H1 (cell line): ENCODE measurements at regions not wholly inside any gene's neighbourhood (a gene's known extent, or its start where the extent isn't known, plus 50 kb on each side); places are given as distances from the start of the nearest gene placed in this dataset.

ENCODE experiments used
- CBX8 ChIP-seq: fragments of 300-800, 300-1000 bp; sonication (generic); IDR thresholded peaks from 2 replicates; pipeline ENCODE4 v1.7.1; 2016; ENCODE audit warnings: low read depth, low read length, borderline replicate concordance
- CTBP2 ChIP-seq: IDR thresholded peaks from 2 replicates; pipeline ENCODE4 v1.7.0; 2011; ENCODE audit warnings: borderline replicate concordance, mild to moderate bottlenecking, moderate library complexity, mixed read lengths, low read length; ENCODE audit not compliant: insufficient read depth, insufficient read length
- CTCF ChIP-seq, 3 experiments: IDR thresholded peaks; 1 replicate in 2 of 3; 2 replicates in 1 of 3; pipeline versions ENCODE4 v1.5.1 to v1.6.1; 2011; ENCODE audit warnings: low read length in 3 of 3, mild to moderate bottlenecking in 3 of 3, inconsistent platforms in 2 of 3, low read depth in 1 of 3, moderate library complexity in 1 of 3; ENCODE audit not compliant: insufficient read depth in 1 of 3; ENCODE audit errors: control extremely low read depth in 1 of 3
- SP2 ChIP-seq: IDR thresholded peaks from 2 replicates; pipeline ENCODE4 v1.6.1; 2012; ENCODE audit warnings: mild to moderate bottlenecking, low read length, inconsistent platforms
- SP4 ChIP-seq: IDR thresholded peaks from 2 replicates; pipeline ENCODE4 v1.6.1; 2012; ENCODE audit warnings: low read length, inconsistent platforms
- TAF7 ChIP-seq: optimal IDR thresholded peaks from 2 replicates; pipeline ENCODE3; 2011; ENCODE audit warnings: low read depth, mild to moderate bottlenecking, inconsistent platforms, low read length, moderate library complexity, borderline replicate concordance
- TCF12 ChIP-seq: IDR thresholded peaks from 2 replicates; pipeline ENCODE4 v1.6.1; 2011; ENCODE audit warnings: low read depth, mild to moderate bottlenecking, low read length

GRCh38 chr17:5888811-5889210 is 181.4 kb upstream of the WSCD1 start (continued):
- no peak for TF ChIP-seq CTCF (IDR thresholded peaks at IDR 0.05; ENCODE audit: control extremely low read depth in 1 of 3, insufficient read depth in 1 of 3, low read depth in 1 of 3, low read length in 3 of 3)
- no peak for TF ChIP-seq SP2
- no peak for TF ChIP-seq TAF7
- TF ChIP-seq SP4: no peak
- TF ChIP-seq CTBP2: no peak
- no peak for TF ChIP-seq CBX8
- no peak for TF ChIP-seq TCF12
